ENCODE measurements at regions not wholly inside any gene's neighbourhood (a gene's known extent, or its start where the extent isn't known, plus 50 kb on each side); places are given as distances from the start of the nearest gene placed in this dataset.

GRCh38 chr12:126112141-126112540 is 1046.9 kb downstream of the AACS start:
- TF ChIP-seq POLR2A (IDR thresholded peaks at IDR 0.05; ENCODE audit: low read depth, low read length), result no peak
- no peak for TF ChIP-seq CTCF (IDR thresholded peaks at IDR 0.05; ENCODE audit: extremely low read depth in 1 of 2, insufficient read depth in 1 of 2, low read depth in 1 of 2, low read length in 2 of 2)
- no peak for TF ChIP-seq EZH2 (IDR thresholded peaks at IDR 0.05; ENCODE audit: borderline replicate concordance, low read depth, low read length, severe bottlenecking)

Data from endothelial cell of umbilical vein (primary cell).